ENCODE measurements at regions not wholly inside any gene's neighbourhood (a gene's known extent, or its start where the extent isn't known, plus 50 kb on each side); places are given as distances from the start of the nearest gene placed in this dataset.

DNA sequence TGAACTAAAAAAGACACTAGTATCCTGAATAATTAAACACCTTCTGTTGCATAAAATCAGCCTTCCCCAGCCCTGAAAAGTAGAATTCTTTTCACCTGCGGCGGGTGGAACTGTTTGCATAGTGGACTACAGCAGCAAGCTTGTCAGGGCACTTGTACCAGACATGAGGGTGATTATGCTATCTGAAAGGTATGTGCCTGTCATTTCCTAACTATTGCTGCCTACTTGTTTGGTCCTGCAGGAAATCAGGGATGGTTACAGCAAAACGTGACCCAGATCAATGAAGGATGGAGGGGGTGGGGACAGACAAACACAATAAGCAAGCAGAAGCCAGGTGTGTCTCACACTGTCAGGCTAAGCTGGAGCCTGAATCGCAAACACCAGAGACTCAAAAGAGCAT is 385.6 kb downstream of the MLLT3 start:
- WGBS, 2 experiments (ENCODE audit: extremely low coverage in 2 of 2, insufficient read length in 1 of 2): 61% methylated on average over 2 of the region's 4 CpGs; no CpG with 5 or more reads in 1 of the 2 experiments
- Histone ChIP-seq H2AK9ac (replicated peaks; ENCODE audit: low read depth, low read length, poor library complexity) (no peak overlapping the region), H3K4ac (ENCODE audit: low read depth, low read length) (no peak overlapping the region), H2AFZ (replicated peaks; ENCODE audit: low read length, poor library complexity) (no peak overlapping the region), H4K8ac (ENCODE audit: low read depth in 2 of 2, low read length in 2 of 2) (no peak overlapping the region), H4K91ac (ENCODE audit: insufficient read depth, low read depth, low read length) (no peak overlapping the region), H3K9me3 (ENCODE audit: control insufficient read depth, insufficient read depth, low read length) (no peaks in the 10 kb centered on the region), H2BK15ac (ENCODE audit: low read depth, low read length) (no peak overlapping the region), H3K79me1 (ENCODE audit: low read depth in 1 of 2, low read length in 2 of 2) (no peaks in the 10 kb centered on the region), H2AK5ac (ENCODE audit: low read depth, low read length) (no peak overlapping the region), H3K18ac (ENCODE audit: low read depth, low read length) (no peak overlapping the region), H2BK5ac (ENCODE audit: low read depth, low read length, poor library complexity, severe bottlenecking) (no peak overlapping the region), H2BK20ac (ENCODE audit: low read depth, low read length) (no peak overlapping the region), H3K4me1 (ENCODE audit: control insufficient read depth, insufficient read depth, low read length) (no peaks in the 10 kb centered on the region), H3K27me3 (ENCODE audit: control insufficient read depth, insufficient read depth, low read length) (peaks cover 5% of the 10 kb centered on the region), H3K14ac (replicated peaks; ENCODE audit: low read depth, low read length) (no peak overlapping the region), H3K4me3 (ENCODE audit: insufficient read depth, low read depth, low read length) (no peak overlapping the region), H3K9ac (ENCODE audit: low read depth, low read length) (no peak overlapping the region), H3K36me3 (ENCODE audit: control insufficient read depth, insufficient read depth, low read length) (no peaks in the 10 kb centered on the region), H4K5ac (ENCODE audit: low read depth, low read length) (no peak overlapping the region), H2BK120ac (ENCODE audit: low read depth, low read length) (no peak overlapping the region), H3K9me1 (ENCODE audit: insufficient read depth, low read length) (no peaks in the 10 kb centered on the region), H3K56ac (ENCODE audit: extremely low read depth, insufficient read depth, low read length) (no peak overlapping the region), H3K27ac (ENCODE audit: insufficient read depth, low read length) (no peak overlapping the region), H3K4me2 (ENCODE audit: low read depth, low read length) (no peak overlapping the region), H4K20me1 (ENCODE audit: insufficient read depth, low read length) (no peaks in the 10 kb centered on the region), H3K23ac (ENCODE audit: low read depth, low read length) (no peak overlapping the region)
- no peak for ATAC-seq (ENCODE audit: low read depth)
- DNase-seq: no peak
- intact Hi-C loops (cut with micrococcal nuclease) (no loop called here), in situ Hi-C loops (cut with MboI; ENCODE audit: low sequenced_read_pairs) (no loop called here), dilution Hi-C loops (cut with HindIII; ENCODE audit: low sequenced_read_pairs, unreplicated experiment) (no loop called here)
- ChIA-PET POLR2A (ENCODE audit: unreplicated experiment) (no interaction called here), CTCF (interaction anchor here (0.9 kb wide), 1 partner anchor 289 kb away, joined by 3 read pairs; no protein-coding TSS in a partner anchor)
- no TSS peak for BruUV-seq (replicated peaks)
- TF ChIP-seq RCOR1 (IDR thresholded peaks at IDR 0.05; ENCODE audit: insufficient replicate concordance, low read length) (no peak), CHD1 (IDR thresholded peaks at IDR 0.05; ENCODE audit: low read depth, low read length) (no peak), POLR2A (IDR thresholded peaks at IDR 0.05; ENCODE audit: low read depth, low read length) (no peak), MXI1 (IDR thresholded peaks at IDR 0.05; ENCODE audit: borderline replicate concordance, low read depth, low read length) (no peak), BHLHE40 (IDR thresholded peaks at IDR 0.05; ENCODE audit: low read depth, low read length) (no peak), FOS (IDR thresholded peaks at IDR 0.05; ENCODE audit: low read depth, low read length) (no peak), SMC3 (IDR thresholded peaks at IDR 0.05; ENCODE audit: low read depth, low read length) (no peak), MAZ (IDR thresholded peaks at IDR 0.05; ENCODE audit: borderline replicate concordance, low read depth, low read length) (no peak)
- TF ChIP-seq, protein P1, sequence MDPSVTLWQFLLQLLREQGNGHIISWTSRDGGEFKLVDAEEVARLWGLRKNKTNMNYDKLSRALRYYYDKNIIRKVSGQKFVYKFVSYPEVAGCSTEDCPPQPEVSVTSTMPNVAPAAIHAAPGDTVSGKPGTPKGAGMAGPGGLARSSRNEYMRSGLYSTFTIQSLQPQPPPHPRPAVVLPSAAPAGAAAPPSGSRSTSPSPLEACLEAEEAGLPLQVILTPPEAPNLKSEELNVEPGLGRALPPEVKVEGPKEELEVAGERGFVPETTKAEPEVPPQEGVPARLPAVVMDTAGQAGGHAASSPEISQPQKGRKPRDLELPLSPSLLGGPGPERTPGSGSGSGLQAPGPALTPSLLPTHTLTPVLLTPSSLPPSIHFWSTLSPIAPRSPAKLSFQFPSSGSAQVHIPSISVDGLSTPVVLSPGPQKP (IDR thresholded peaks at IDR 0.05; ENCODE audit: borderline replicate concordance, low read depth, low read length): no peak
- TF ChIP-seq, protein P2, sequence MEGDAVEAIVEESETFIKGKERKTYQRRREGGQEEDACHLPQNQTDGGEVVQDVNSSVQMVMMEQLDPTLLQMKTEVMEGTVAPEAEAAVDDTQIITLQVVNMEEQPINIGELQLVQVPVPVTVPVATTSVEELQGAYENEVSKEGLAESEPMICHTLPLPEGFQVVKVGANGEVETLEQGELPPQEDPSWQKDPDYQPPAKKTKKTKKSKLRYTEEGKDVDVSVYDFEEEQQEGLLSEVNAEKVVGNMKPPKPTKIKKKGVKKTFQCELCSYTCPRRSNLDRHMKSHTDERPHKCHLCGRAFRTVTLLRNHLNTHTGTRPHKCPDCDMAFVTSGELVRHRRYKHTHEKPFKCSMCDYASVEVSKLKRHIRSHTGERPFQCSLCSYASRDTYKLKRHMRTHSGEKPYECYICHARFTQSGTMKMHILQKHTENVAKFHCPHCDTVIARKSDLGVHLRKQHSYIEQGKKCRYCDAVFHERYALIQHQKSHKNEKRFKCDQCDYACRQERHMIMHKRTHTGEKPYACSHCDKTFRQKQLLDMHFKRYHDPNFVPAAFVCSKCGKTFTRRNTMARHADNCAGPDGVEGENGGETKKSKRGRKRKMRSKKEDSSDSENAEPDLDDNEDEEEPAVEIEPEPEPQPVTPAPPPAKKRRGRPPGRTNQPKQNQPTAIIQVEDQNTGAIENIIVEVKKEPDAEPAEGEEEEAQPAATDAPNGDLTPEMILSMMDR (conservative IDR thresholded peaks at IDR 0.05; ENCODE audit: low read depth, low read length): no peak
